Neural progenitor cell (in vitro differentiated cells): ENCODE measurements at regions not wholly inside any gene's neighbourhood (a gene's known extent, or its start where the extent isn't known, plus 50 kb on each side); places are given as distances from the start of the nearest gene placed in this dataset.

ENCODE experiments used
- CTCF ChIP-seq: fragments of 200-600 bp; sonication (generic); IDR thresholded peaks from 2 replicates; pipeline ENCODE4 v1.5.1; 2017; ENCODE audit warnings: antibody characterized with exemption, mild to moderate bottlenecking
- EZH2 ChIP-seq: fragments of 200-600 bp; sonication (generic); IDR thresholded peaks from 2 replicates; pipeline ENCODE4 v1.6.1; 2017; ENCODE audit warnings: antibody characterized with exemption, mild to moderate bottlenecking, moderate library complexity

GRCh38 chr10:21327289-21327993 lies 198.0 kb downstream of the SKIDA1 start:
- TF ChIP-seq CTCF: no peak
- TF ChIP-seq EZH2: no peak
